H1 (cell line): ENCODE measurements at regions not wholly inside any gene's neighbourhood (a gene's known extent, or its start where the extent isn't known, plus 50 kb on each side); places are given as distances from the start of the nearest gene placed in this dataset.
A peak's percentile ranks its signal among the peaks of the same experiment; 100 is the strongest.

Experiments
- CTCF ChIA-PET: fragments of 300-600 bp; sonication (Branson Sonifier 250); formaldehyde crosslinking; loops from one replicate; lab custom pipeline; 2021; ENCODE audit not compliant: partially characterized antibody; lab: Charles Lee
- POLR2A ChIA-PET: fragments of 300-600 bp; sonication (Branson Sonifier 250); formaldehyde crosslinking; loops from one replicate; lab custom pipeline; 2021; ENCODE audit warnings: inconsistent platforms; ENCODE audit not compliant: partially characterized antibody; lab: Charles Lee
- DNase-seq, 2 experiments: peaks; one replicate each; pipeline versions ENCODE4 v3.0.0 to v3.0.0-alpha.2; 2010 to 2022; ENCODE audit warnings: low spot score in 2 of 2, low read depth in 1 of 2, mixed read lengths in 1 of 2
- FAIRE-seq: peaks from 2 replicates; lab custom pipeline; 2011; peaks lifted over from hg19 to GRCh38; lab: Jason Lieb, UNC
- H2AFZ ChIP-seq: 2 replicates; pipeline ENCODE4 v1.8.1; 2012; ENCODE audit warnings: low read length, inconsistent platforms
- H2AK5ac ChIP-seq: 2 replicates; pipeline ENCODE4 v1.6.1; 2013; ENCODE audit warnings: low read depth, low read length
- H2BK120ac ChIP-seq: replicated peaks from 2 replicates; pipeline ENCODE3; 2013; ENCODE audit warnings: low read depth, low read length, inconsistent platforms
- H2BK12ac ChIP-seq: 2 replicates; pipeline ENCODE4 v1.6.1; 2013; ENCODE audit warnings: low read depth, low read length
- H2BK15ac ChIP-seq: 2 replicates; pipeline ENCODE4 v1.6.1; 2013; ENCODE audit warnings: low read length
- H2BK20ac ChIP-seq: 2 replicates; pipeline ENCODE4 v1.6.1; 2013; ENCODE audit warnings: low read length
- H2BK5ac ChIP-seq: 2 replicates; pipeline ENCODE4 v1.6.1; 2013; ENCODE audit warnings: low read depth, low read length
- H3K14ac ChIP-seq: 2 replicates; pipeline ENCODE4 v1.6.1; 2013; ENCODE audit warnings: inconsistent platforms; ENCODE audit not compliant: insufficient read length
- H3K18ac ChIP-seq: 2 replicates; pipeline ENCODE4 v1.6.1; 2013; ENCODE audit warnings: low read length; ENCODE audit errors: extremely low read depth
- H3K23ac ChIP-seq: 2 replicates; pipeline ENCODE4 v1.6.1; 2013; ENCODE audit warnings: inconsistent platforms; ENCODE audit not compliant: insufficient read length
- H3K23me2 ChIP-seq: 2 replicates; pipeline ENCODE4 v1.6.1; 2013; ENCODE audit warnings: low read depth, low read length
- H3K27ac ChIP-seq: 2 replicates; pipeline ENCODE4 v1.6.1; 2011; ENCODE audit warnings: low read depth, low read length, inconsistent platforms
- H3K27me3 ChIP-seq, 4 experiments: replicated peaks in 1 of 4; 1 replicate in 1 of 4; 2 replicates in 3 of 4; pipeline versions ENCODE4 v1.6.1 to v1.8.1; 2011 to 2013; ENCODE audit warnings: low read length in 3 of 4, mild to moderate bottlenecking in 3 of 4, inconsistent platforms in 2 of 4, mixed read lengths in 2 of 4, moderate library complexity in 1 of 4; ENCODE audit not compliant: control insufficient read depth in 3 of 4, insufficient read depth in 3 of 4; ENCODE audit errors: extremely low read depth in 1 of 4
- H3K36me3 ChIP-seq, 4 experiments: 2 replicates each; pipeline versions ENCODE4 v1.6.1 to v1.8.1; 2011 to 2013; ENCODE audit warnings: mild to moderate bottlenecking in 4 of 4, low read length in 3 of 4, moderate library complexity in 2 of 4, control low read depth in 1 of 4, inconsistent platforms in 1 of 4; ENCODE audit not compliant: insufficient read depth in 4 of 4, control insufficient read depth in 2 of 4
- H3K4ac ChIP-seq: replicated peaks from 2 replicates; pipeline ENCODE3; 2013; ENCODE audit warnings: low read length, low read depth, mixed read lengths, inconsistent platforms; ENCODE audit not compliant: insufficient read length
- H3K4me1 ChIP-seq, 4 experiments: replicated peaks in 1 of 4; 1 replicate in 1 of 4; 2 replicates in 3 of 4; pipeline versions ENCODE4 v1.6.1 to v1.8.1; 2011 to 2013; ENCODE audit warnings: low read length in 3 of 4, inconsistent platforms in 2 of 4, mixed read lengths in 1 of 4; ENCODE audit not compliant: insufficient read depth in 4 of 4, control insufficient read depth in 3 of 4
- H3K4me2 ChIP-seq, 2 experiments: 2 replicates each; pipeline versions ENCODE4 v1.6.1 to v1.8.1; 2011 to 2013; ENCODE audit warnings: low read depth in 2 of 2, low read length in 2 of 2, control low read depth in 1 of 2, inconsistent platforms in 1 of 2, mild to moderate bottlenecking in 1 of 2; ENCODE audit not compliant: insufficient read depth in 1 of 2
- H3K4me3 ChIP-seq, 4 experiments: fragments of 200-600, 300-600 bp in 1 of 4; sonication (generic), shearing (Covaris generic), sonication (Bioruptor Twin) in 1 of 4; 2 replicates each; pipeline versions ENCODE4 v1.5.1 to v1.8.1; 2011 to 2016; ENCODE audit warnings: low read length in 4 of 4, low read depth in 3 of 4, control low read depth in 2 of 4, inconsistent platforms in 2 of 4, mild to moderate bottlenecking in 2 of 4, mixed read lengths in 1 of 4, moderate library complexity in 1 of 4; ENCODE audit not compliant: insufficient read depth in 2 of 4; ENCODE audit errors: extremely low read depth in 1 of 4
- H3K56ac ChIP-seq: replicated peaks from 2 replicates; pipeline ENCODE3; 2013; ENCODE audit warnings: low read depth, mild to moderate bottlenecking, mixed read lengths, low read length, inconsistent platforms; ENCODE audit not compliant: insufficient read length
- H3K79me1 ChIP-seq: 2 replicates; pipeline ENCODE4 v1.6.1; 2013; ENCODE audit warnings: low read depth, low read length, control low read depth
- H3K79me2 ChIP-seq, 2 experiments: 2 replicates each; pipeline versions ENCODE4 v1.6.1 to v1.8.1; 2012 to 2013; ENCODE audit warnings: low read length in 2 of 2, mild to moderate bottlenecking in 2 of 2, inconsistent platforms in 1 of 2; ENCODE audit not compliant: insufficient read depth in 2 of 2, control insufficient read depth in 1 of 2
- H3K9ac ChIP-seq, 4 experiments: replicated peaks in 1 of 4; 1 replicate in 1 of 4; 2 replicates in 3 of 4; pipeline versions ENCODE4 v1.6.1 to v1.8.1; 2011 to 2013; ENCODE audit warnings: low read depth in 3 of 4, low read length in 3 of 4, control low read depth in 2 of 4, mild to moderate bottlenecking in 2 of 4, moderate library complexity in 2 of 4, inconsistent platforms in 1 of 4; ENCODE audit errors: extremely low read depth in 1 of 4
- H3K9me3 ChIP-seq, 2 experiments: 2 replicates each; pipeline versions ENCODE4 v1.6.1 to v1.8.1; 2012 to 2013; ENCODE audit warnings: mild to moderate bottlenecking in 2 of 2, moderate library complexity in 2 of 2, control low read depth in 1 of 2, inconsistent platforms in 1 of 2, low read depth in 1 of 2, low read length in 1 of 2, mixed read lengths in 1 of 2; ENCODE audit not compliant: insufficient read depth in 2 of 2
- H4K20me1 ChIP-seq, 2 experiments: replicated peaks in 1 of 2; 2 replicates each; pipeline versions ENCODE3 to v1.8.1; 2011 to 2013; ENCODE audit warnings: inconsistent platforms in 2 of 2, low read length in 2 of 2, mild to moderate bottlenecking in 1 of 2; ENCODE audit not compliant: insufficient read depth in 2 of 2, control insufficient read depth in 1 of 2
- H4K5ac ChIP-seq: 2 replicates; pipeline ENCODE4 v1.6.1; 2013; ENCODE audit warnings: low read length, low read depth, mixed read lengths, inconsistent platforms; ENCODE audit not compliant: insufficient read length
- H4K8ac ChIP-seq: 2 replicates; pipeline ENCODE4 v1.8.0; 2013; ENCODE audit warnings: mild to moderate bottlenecking, moderate library complexity, low read length, inconsistent platforms; ENCODE audit not compliant: insufficient read depth; ENCODE audit errors: extremely low read depth
- H4K91ac ChIP-seq: replicated peaks from 2 replicates; pipeline ENCODE3; 2013; ENCODE audit warnings: low read length, mixed read lengths, inconsistent platforms; ENCODE audit not compliant: insufficient read length
- BACH1 ChIP-seq: IDR thresholded peaks from 2 replicates; pipeline ENCODE4 v1.6.1; 2012; ENCODE audit warnings: low read length, improper control_type of control experiment
- BCL11A ChIP-seq, 2 experiments: IDR thresholded peaks; one replicate each; pipeline ENCODE4 v1.6.1; 2011; ENCODE audit warnings: low read depth in 2 of 2, low read length in 2 of 2, mild to moderate bottlenecking in 2 of 2
- BRCA1 ChIP-seq: IDR thresholded peaks from 2 replicates; pipeline ENCODE4 v1.6.1; 2012; ENCODE audit warnings: low read depth, low read length, improper control_type of control experiment
- CBX5 ChIP-seq: fragments of 300-800, 300-1000 bp; sonication (generic); IDR thresholded peaks from 2 replicates; pipeline ENCODE4 v1.7.1; 2016; ENCODE audit warnings: antibody characterized with exemption, low read length, low read depth
- CBX8 ChIP-seq: fragments of 300-800, 300-1000 bp; sonication (generic); IDR thresholded peaks from 2 replicates; pipeline ENCODE4 v1.7.1; 2016; ENCODE audit warnings: low read depth, low read length, borderline replicate concordance
- CREB1 ChIP-seq: IDR thresholded peaks from 2 replicates; pipeline ENCODE4 v1.6.1; 2012; ENCODE audit warnings: inconsistent platforms
- CTBP2 ChIP-seq: IDR thresholded peaks from 2 replicates; pipeline ENCODE4 v1.7.0; 2011; ENCODE audit warnings: borderline replicate concordance, mild to moderate bottlenecking, moderate library complexity, mixed read lengths, low read length; ENCODE audit not compliant: insufficient read depth, insufficient read length
- KDM1A ChIP-seq: fragments of 200-600, 300-600 bp; sonication (generic); IDR thresholded peaks from 2 replicates; pipeline ENCODE4 v1.7.1; 2016; ENCODE audit warnings: mild to moderate bottlenecking, low read length, borderline replicate concordance
- NANOG ChIP-seq: IDR thresholded peaks from 2 replicates; pipeline ENCODE4 v1.6.1; 2011; ENCODE audit warnings: low read length, low read depth, mild to moderate bottlenecking, inconsistent platforms; ENCODE audit not compliant: insufficient read depth, poor library complexity, severe bottlenecking
- PHF8 ChIP-seq: fragments of 200-600 bp; sonication (generic); conservative IDR thresholded peaks from 2 replicates; pipeline ENCODE4 v1.7.1; 2012; ENCODE audit warnings: low read depth, mild to moderate bottlenecking, inconsistent platforms, low read length, moderate library complexity
- POLR2A ChIP-seq, 2 experiments: IDR thresholded peaks; 1 replicate in 1 of 2; 2 replicates in 1 of 2; pipeline ENCODE4 v1.6.1; 2011; ENCODE audit warnings: low read depth in 2 of 2, low read length in 2 of 2, mild to moderate bottlenecking in 2 of 2; ENCODE audit errors: control extremely low read depth in 1 of 2
- RBBP5 ChIP-seq: IDR thresholded peaks from 2 replicates; pipeline ENCODE4 v1.7.1; 2012; ENCODE audit warnings: low read depth, mild to moderate bottlenecking, inconsistent platforms, low read length, moderate library complexity, borderline replicate concordance
- SP2 ChIP-seq: IDR thresholded peaks from 2 replicates; pipeline ENCODE4 v1.6.1; 2012; ENCODE audit warnings: mild to moderate bottlenecking, low read length, inconsistent platforms
- WGBS, 2 experiments: shearing (Covaris generic) in 1 of 2; methylation state at CpG; one replicate each; pipeline versions ENCODE4 v1.1.6 to v1.1.7; 2013 to 2015; ENCODE audit warnings: low lambda C conversion rate in 2 of 2, mixed read lengths in 2 of 2, inconsistent platforms in 1 of 2, low coverage in 1 of 2, missing lambda C conversion rate in 1 of 2; ENCODE audit not compliant: insufficient replicate concordance in 2 of 2, insufficient coverage in 1 of 2, insufficient read length in 1 of 2; ENCODE audit errors: extremely low coverage in 1 of 2, missing lambda C conversion rate in 1 of 2; 5-methylcytosine and 5-hydroxymethylcytosine counted together

GRCh38 chr20:54714817-54715216, 239.4 kb downstream of the DOK5 start:
- no peaks in the 10 kb centered on the region for H3K9me3 ChIP-seq
- no peak overlapping the region for H3K4me3 ChIP-seq
- no peak for TF ChIP-seq NANOG
- no peak for TF ChIP-seq BRCA1
- TF ChIP-seq RBBP5: no peak
- no peak for TF ChIP-seq CBX5
- TF ChIP-seq KDM1A: no peak
- TF ChIP-seq PHF8: no peak
- no peak for TF ChIP-seq CREB1
- TF ChIP-seq SP2: no peak
- TF ChIP-seq CBX8: no peak
- TF ChIP-seq BACH1: no peak
- TF ChIP-seq POLR2A (IDR thresholded peaks at IDR 0.05; ENCODE audit: control extremely low read depth in 1 of 2, low read depth in 2 of 2, low read length in 2 of 2): no peak
- TF ChIP-seq CTBP2: no peak
- TF ChIP-seq BCL11A (IDR thresholded peaks at IDR 0.05; ENCODE audit: low read depth in 2 of 2, low read length in 2 of 2): no peak
- H2AFZ ChIP-seq: 0 out of 2 replicates have a peak overlapping the region, but pooled peaks have one; percentile 56
- no peak overlapping the region for H3K56ac ChIP-seq
- H2BK5ac ChIP-seq: no peak overlapping the region
- no peaks in the 10 kb centered on the region; a peak in 1 of 8 replicates for H3K36me3 ChIP-seq
- H3K14ac ChIP-seq: no peak overlapping the region
- H3K23ac ChIP-seq: no peak overlapping the region
- H2BK120ac ChIP-seq: no peak overlapping the region
- no peaks in the 10 kb centered on the region for H3K79me2 ChIP-seq
- no peak overlapping the region for H3K9ac ChIP-seq
- no peak overlapping the region for H4K5ac ChIP-seq
- H4K20me1 ChIP-seq: no peaks in the 10 kb centered on the region
- H2BK20ac ChIP-seq: no peak overlapping the region
- no peak overlapping the region for H3K18ac ChIP-seq
- H3K4me2 ChIP-seq: no peak overlapping the region
- no peak overlapping the region for H2AK5ac ChIP-seq
- no peak for FAIRE-seq
- no peak overlapping the region for H4K91ac ChIP-seq
- no peak overlapping the region for H2BK12ac ChIP-seq
- no peaks in the 10 kb centered on the region for H3K27me3 ChIP-seq
- H2BK15ac ChIP-seq: no peak overlapping the region
- H3K79me1 ChIP-seq: no peaks in the 10 kb centered on the region
- ChIA-PET CTCF (no interaction called here), POLR2A (no interaction called here)
- H3K27ac ChIP-seq: no peak overlapping the region
- no peaks in the 10 kb centered on the region for H3K23me2 ChIP-seq
- H3K4me1 ChIP-seq: no peaks in the 10 kb centered on the region
- 76% methylated on average over 3 of the region's 3 CpGs; no CpG with 5 or more reads in 1 of the 2 experiments for WGBS, 2 experiments
- no peak overlapping the region for H3K4ac ChIP-seq
- no peak for DNase-seq
- no peak overlapping the region for H4K8ac ChIP-seq
